ACHN (cell line): ENCODE measurements at regions not wholly inside any gene's neighbourhood (a gene's known extent, or its start where the extent isn't known, plus 50 kb on each side); places are given as distances from the start of the nearest gene placed in this dataset.
"Not testable (repeated sequence)": the region's sequence is repeated elsewhere in the genome, so short reads cannot be mapped to it uniquely, and the experiment has no call there.

ENCODE experiments used
- DNase-seq: peaks from one replicate; pipeline ENCODE4 v3.0.0-alpha.2; 2015
- in situ Hi-C: cut with HindIII; loops from 2 replicates; pipeline ENCODE4 v1.10.0; 2017; ENCODE audit warnings: low sequenced_read_pairs, low pct_ligation_motif_present, low pct_unique_long_range_greater_than_20kb

DNA sequence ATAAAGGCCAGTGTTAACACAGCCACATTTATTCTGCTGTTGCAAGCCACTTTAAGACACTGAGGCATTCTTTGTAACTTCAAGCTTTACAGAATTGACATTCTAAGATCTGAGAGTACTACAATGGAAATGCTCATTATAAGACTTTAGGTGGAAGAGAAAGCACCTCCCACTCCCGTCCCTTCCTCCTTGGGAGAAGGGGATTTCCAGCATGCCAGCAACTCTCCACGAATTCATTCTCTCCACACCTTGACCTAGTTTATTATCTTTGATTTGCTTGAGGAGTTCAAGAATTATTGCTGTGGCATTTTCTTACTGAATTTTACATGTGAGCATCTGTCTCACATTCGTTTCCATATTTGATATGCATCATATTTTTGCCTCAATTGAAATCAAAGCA, 644.4 kb upstream of the MIS18BP1 start:
- DNase-seq = no peak
- in situ Hi-C loops = no loop called here

DNA sequence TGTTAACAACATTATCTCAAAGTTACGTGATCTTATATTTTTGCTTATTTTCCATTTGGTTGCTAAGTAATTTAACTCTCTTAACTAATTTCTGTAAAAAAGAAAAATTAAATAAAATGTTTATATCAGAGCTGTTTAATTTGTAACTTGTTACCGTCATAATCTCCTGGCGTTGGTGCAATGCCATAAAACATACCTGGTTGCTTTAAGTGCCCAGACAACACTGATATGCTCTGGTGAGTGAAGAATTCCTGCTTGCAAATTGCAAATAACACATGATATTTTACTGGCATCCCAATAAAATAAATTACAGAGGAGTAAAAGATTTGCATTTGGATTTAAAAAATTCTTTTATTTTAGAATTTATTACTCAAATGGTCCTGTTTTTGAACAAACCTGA, 640.1 kb upstream of the MIS18BP1 start:
- no peak for DNase-seq
- in situ Hi-C loops = no loop called here

DNA sequence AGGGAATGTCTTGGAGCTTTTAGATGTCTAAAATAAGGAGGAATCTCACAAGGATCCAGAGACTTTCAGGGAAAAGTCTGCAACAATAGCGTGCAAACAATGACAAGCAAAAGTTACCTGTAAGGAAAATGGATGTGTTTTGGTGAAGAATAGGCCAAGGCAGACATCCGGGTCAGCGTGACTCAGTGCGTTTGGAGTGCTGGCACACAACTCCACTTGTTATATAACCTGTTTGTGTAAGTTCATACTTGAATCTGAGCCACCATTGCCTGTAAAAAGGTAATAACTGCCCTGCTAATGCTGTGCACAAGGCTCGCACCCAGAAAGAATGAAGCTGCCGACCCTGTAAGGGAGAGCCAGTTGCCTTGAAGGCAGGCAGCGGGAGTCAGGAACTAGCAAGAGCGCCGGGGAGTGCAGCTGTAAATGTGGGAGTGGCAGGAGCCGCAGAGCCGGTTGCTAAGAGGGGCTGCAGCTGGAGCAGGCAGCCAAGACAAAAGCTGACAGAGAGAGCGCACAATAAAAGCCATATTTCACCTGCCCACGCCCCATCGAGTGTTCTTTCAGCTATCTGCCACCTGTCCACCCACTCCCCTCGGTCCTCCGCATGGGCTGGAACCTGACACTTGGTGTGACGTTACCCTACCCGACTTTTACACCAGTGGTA, 638.5 kb upstream of the MIS18BP1 start:
- no peak for DNase-seq
- in situ Hi-C loops = no loop called here

DNA sequence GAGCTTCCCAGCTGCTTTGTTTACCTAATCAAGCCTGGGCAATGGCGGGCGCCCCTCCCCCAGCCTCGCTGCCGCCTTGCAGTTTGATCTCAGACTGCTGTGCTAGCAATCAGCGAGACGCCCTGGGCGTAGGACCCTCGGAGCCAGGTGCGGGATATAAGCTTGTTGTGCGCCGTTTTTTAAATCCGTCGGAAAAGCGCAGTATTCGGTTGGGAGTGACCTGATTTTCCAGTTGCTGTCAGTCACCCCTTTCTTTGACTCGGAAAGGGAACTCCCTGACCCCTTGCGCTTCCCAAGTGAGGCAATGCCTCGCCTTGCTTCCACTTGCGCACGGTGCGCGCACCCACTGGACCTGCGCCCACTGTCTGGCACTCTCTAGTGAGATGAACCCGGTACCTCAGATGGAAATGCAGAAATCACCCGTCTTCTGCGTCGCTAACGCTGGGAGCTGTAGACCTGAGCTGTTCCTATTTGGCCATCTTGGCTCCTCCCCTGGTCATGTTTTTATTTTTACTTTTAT, 635.8 kb upstream of the MIS18BP1 start:
- DNase-seq, in situ Hi-C loops: not testable (repeated sequence)

DNA sequence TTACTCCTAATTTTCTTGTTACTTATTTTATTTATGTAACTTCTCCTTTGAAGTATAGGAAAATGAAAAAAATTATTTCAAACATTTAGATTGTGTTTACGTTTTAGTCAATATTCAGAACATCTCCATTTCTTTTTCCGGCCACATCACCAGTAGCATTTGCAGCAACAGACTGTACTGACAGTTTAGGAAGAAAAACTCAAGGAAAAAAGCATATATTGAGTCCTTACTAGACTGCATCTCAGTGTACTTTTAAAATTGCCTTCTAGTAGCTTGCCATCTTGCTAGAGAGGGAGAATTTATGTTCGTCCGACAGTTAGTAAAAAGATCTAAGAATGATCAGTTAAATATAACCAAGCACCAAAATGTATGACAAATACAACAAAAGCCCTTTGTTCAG, 625.0 kb upstream of the MIS18BP1 start:
- in situ Hi-C loops = no loop called here
- DNase-seq = no peak

DNA sequence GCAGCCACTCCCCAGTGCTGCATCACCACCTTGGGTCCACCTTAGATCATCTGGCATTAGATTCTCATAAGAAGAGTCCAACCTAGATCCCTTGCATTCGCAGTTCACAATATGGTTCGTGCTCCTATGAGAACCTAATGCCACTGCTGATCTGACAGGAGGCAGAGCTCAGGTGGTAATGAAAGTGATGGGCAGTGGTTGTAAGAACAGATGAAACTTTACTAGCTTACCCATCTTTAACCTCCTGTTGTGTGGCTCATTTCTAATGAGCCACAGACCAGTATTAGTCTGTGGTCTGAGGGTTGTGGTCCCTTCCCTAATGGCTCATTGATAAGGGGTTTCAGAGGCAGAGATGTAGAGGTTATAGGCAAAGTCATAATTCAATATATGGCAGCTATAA, 615.9 kb upstream of the MIS18BP1 start:
- in situ Hi-C loops = no loop called here
- DNase-seq = no peak

DNA sequence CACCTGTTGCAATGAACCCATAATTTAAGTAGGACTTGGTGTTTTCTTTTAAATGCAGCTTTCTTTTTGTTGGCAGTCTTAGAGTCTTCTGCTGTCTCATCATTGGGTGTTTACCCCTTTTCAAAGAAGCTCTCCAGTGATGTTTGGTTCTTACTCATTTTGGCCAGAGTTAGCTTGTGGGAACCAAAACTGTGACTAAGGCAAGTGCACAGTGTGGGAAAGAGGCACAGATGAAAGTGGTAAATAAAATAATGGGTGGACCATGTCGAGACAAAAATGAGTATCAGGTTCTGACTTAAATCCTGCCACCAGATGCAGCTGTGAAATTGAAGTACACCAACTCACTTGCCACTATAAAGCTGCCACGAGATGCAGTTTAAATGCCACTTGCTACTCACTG, 615.4 kb upstream of the MIS18BP1 start:
- in situ Hi-C loops = no loop called here
- no peak for DNase-seq

DNA sequence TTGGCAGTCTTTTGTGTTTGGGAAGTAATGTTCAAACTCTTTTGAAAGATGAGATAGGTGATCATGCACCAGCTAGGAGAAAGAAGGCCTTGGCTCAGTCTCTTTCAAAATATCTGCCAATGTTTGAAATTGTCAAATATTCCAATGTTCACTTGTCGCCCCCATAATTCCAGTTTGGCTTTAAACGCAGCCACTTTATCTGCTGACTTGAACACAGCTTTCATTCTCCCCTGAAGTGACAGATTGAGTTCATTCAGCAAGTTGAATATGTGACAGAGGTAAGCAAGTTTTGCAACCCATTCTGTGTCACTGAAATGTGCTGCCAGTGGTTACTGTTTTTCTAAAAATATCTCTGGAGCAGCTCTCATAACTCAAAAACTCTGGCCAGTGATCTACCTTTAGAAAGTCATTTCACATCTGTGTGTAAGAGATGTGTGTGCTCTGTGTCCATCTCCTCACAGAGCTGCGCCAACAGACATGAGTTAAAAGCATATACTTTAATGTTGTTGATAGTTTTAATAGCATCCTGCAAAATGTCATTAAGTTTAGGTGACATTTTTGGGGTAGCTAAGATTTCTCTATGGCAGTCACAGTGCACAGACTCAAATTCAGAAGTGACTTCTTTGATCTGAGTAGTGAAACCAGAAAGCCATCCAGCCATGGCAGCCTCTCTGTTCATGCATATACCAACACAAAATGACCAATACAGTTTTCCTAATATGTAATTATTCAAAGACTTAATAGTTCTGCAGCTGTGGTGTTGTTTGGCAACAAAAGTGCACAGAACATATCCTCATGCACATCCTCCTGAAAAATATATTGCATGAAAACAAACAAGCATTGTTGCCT, 614.3 kb upstream of the MIS18BP1 start:
- in situ Hi-C loops = no loop called here
- DNase-seq = no peak

DNA sequence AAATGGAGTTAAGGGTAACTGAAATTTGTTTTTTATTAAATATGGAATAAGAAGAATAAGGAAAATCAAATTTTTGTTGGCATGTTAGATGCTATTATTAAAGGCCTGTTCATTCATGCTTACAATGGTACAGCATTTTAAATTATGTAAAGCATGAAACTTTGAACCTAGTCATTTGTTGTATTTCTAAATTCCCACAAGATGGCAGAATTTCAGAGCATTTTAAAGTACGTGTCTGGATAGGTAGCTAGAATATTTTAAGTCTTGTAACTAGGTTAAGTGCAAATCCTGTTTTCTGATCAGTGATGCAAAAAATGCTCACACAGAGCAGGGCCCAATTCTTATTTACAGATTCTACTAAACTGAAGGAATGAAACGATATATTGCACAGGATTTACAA, 585.6 kb upstream of the MIS18BP1 start:
- DNase-seq = peak; percentile 13
- in situ Hi-C loops = no loop called here

DNA sequence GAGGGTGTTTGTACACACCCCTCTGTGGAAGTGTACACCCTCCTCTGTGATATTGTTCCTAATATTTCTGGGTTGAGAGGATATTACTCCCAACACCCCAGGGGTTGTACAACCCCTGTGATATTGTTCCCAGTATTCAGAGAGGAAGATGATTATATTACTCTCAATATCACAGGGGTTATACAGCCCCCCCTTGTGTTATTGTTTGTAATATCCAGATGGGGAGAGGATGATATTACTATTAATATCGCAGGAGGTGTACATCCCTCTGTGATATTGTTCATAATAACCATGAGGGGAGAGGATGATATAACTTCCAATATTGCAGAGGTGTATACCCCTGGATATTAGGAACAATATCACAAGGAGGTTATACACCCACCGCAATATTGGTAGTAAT, 566.1 kb upstream of the MIS18BP1 start:
- in situ Hi-C loops = no loop called here
- DNase-seq = no peak

DNA sequence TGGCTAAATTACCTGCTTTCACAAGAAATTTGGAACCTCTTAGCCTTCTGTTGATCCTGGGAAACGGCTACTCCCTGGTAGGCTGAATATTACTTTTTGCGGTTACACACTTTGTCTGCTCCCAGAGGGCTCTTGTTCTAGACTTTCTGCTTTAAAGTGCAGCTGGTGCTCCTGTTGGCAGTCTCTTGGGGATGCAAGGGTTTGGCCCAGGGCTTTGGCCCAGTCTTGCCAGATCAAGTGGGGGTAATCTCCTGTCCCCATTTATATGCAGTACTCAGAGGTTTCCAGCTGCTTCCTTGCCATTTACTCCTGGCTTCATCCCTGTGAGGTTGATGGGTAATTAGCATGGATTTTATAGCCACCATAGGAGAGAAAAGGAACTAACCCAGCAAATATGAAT, 558.2 kb upstream of the MIS18BP1 start:
- DNase-seq = no peak
- in situ Hi-C loops = no loop called here

DNA sequence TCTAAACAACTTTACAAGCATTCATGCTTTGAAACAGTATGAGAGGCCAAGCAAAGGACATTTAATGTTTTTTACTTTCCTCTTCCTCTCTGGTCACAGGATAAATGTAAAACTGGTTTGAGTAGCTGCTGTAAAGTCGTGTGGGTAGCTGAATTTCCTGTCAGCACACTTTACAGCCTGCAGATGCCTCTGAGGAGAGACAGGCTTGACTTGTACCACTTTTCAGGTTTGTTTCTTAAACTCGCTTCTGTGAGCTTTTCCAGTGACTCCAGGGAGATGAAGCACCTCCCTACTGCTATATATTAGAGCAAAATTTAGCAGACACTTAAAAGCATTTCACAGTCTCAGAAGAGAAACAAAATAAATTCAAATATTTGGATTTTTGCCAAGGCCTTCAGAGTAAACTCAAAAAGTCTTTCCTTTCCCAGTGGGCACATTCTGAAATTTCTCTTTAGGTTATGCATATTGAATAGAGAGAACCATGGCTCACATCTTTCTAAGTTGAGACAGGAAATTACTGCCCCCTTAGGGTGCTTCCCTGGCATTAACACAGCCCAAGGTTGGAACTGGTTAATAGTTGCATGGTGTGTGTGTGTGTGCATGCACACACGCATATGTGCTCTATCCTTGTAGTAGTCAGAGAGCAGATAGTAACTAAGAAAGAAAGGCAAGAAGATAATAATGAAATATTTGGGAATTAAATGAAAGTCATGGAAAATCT, 557.3 kb upstream of the MIS18BP1 start:
- in situ Hi-C loops = no loop called here
- DNase-seq = peak; percentile 9

DNA sequence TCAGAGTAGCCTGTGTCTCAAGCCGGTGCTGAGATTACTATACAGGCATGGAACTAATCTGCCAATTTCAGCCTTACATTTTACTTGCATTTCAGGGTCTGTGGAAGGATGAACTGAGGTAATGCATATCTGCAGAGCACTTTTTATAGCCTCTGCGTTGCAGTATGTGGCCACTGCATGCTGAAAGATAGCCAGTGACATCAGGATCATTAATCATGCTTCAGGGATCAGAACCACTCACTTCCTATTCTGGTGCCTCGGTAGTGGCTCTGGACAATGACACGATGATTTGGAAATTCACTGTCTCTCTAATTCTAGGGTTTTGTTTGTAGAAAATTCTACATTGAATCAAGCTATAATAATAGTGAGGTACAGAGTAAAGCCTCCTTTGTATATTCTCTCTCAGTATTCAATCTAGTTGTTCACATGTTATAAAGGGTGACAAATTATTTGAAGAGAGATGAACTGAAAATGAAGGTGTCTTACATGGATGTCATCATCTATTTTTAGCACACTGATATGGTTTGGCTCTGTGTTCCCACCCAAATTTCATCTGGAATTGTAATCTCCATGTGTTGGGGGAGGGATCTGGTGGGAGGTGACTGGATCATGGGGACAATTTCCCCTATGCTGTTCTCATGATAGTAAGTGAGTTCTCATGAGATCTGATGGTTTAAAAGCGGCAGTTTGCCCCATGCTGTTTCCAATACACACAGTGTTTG, 554.3 kb upstream of the MIS18BP1 start:
- no peak for DNase-seq
- in situ Hi-C loops = no loop called here

DNA sequence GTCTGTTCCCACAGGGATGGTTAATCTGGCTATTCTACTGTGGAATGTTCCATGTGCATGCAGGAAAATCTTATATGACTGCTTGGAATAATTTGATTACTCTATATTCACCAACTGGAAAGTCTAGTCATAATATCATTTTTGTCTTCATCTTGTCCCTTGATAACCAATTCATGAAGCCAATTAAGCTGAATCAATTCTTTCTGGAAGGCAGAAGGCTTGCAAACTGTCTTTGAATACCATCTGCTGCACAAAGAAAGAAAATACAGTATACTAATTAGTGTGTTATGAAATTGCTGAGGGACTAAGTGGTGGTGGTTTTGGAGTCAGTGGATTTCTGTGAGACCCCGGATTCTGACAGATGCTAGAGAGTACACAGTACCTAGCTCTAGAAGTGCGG, 546.5 kb upstream of the MIS18BP1 start:
- in situ Hi-C loops = no loop called here

DNA sequence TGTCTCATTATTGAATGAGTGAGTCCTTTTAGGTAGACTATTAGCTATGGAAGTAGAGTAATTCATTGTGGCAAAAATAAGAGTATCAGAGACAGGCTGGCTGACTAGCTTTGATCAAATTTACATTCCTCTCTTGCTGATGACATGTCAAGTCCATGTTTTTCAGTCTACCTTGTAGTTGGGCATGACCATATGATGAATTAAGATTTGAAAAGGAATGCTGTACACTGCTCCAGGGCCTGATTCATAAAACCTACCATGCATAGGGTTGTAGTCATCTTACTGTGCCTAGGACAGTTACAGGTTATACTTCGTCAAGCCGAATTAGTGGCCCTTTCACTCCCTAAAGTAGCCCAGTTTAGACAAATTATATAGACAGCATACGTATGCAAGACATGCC, 545.7 kb upstream of the MIS18BP1 start:
- DNase-seq = no peak
- in situ Hi-C loops = no loop called here

More for the DNA sequence above, 546.5 kb upstream of the MIS18BP1 start:
- no peak for DNase-seq

DNA sequence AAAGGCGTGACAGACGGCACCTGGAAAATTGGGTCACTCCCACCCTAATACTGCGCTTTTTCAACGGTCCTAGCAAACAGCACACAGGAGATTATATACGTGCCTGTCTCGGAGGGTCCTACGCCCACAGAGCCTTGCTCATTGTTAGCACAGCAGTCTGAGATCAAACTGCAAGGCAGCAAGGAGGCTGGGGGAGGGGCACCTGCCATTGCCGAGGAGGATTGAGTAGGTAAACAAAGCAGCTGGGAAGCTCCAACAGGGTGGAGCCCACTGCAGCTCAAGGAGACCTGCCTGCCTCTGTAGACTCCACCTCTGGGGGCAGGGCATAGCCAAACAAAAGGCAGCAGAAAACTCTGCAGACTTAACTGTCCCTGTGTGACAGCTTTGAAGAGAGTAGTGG, 543.0 kb upstream of the MIS18BP1 start:
- DNase-seq, in situ Hi-C loops: not testable (repeated sequence)

DNA sequence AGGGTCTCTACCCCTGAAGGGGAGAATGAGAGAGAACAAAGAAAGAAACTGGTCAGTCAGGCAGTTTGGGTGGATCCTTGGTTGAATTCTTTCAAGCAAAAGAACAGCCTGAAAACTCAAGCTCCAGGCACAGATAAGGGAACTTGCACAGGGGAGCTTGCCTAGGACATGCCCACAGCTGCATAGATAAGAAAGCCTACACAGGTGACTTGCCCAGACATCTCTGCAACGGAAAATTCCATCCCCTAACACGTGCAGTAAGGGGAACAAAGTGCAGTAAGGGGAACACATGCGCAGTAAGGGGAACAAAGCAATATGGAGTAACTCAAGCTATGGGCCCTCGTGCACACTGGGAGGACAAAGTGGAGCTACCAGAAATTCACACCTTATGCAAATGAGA, 540.1 kb upstream of the MIS18BP1 start:
- in situ Hi-C loops = no loop called here

DNA sequence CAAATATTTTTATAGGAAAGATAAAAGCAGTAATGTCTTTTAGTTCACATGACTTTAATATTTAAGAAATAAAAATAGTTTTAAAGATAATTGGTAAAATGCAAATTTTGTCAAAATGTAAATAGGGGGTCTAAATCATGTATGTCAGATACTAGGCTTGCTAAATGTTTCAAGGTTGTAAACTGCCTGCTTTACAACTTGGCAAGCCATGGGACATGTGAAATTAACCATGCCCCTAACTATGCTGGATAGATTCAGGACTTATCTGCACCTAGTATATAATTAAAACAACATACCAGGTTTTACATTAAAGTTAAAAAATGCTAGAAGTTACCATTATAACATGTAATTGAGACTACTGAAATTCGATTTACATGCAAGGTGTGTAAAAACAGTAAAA, 537.3 kb upstream of the MIS18BP1 start:
- in situ Hi-C loops = no loop called here
- no peak for DNase-seq

More for the DNA sequence above, 540.1 kb upstream of the MIS18BP1 start:
- no peak for DNase-seq

DNA sequence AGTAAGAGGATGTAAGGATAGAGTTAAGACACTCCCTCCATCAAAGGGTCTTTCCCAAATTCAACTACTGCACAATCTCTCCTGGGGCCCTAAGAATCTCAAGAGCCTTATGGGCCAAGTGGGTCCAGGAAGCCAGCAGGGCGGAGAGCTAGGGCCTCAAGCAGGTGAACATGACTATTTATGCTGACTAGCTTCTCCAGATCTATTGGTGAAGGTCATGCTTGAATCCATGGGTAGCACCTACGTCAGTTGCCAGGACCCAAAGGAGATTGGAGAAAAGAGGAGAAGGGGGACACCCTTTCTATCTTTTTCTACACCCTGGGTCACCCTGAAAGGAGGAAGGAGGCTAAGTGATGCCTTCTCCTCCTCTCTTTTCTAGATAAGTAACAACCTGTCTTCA, 534.2 kb upstream of the MIS18BP1 start:
- no peak for DNase-seq
- in situ Hi-C loops = no loop called here
